HG03196 (cell line): ENCODE measurements at regions not wholly inside any gene's neighbourhood (a gene's known extent, or its start where the extent isn't known, plus 50 kb on each side); places are given as distances from the start of the nearest gene placed in this dataset.
A peak's percentile ranks its signal among the peaks of the same experiment; 100 is the strongest.

Experiments
- ATAC-seq: cut with Tn5 transposase; IDR thresholded peaks from one replicate; pipeline ENCODE4 v1.9.1; 2021; ENCODE audit not compliant: unreplicated experiment

- no peak for ATAC-seq
Observed at GRCh38 chr2:224325941-224326340, 76.0 kb downstream of the FAM124B start.

- no peak for ATAC-seq
Observed at GRCh38 chr2:224324604-224325003, 77.3 kb downstream of the FAM124B start.

- no peak for ATAC-seq
Observed at GRCh38 chr2:224320660-224321059, 81.2 kb downstream of the FAM124B start.

GRCh38 chr2:224319750-224320149, 82.2 kb downstream of the FAM124B start:
- ATAC-seq = no peak

- no peak for ATAC-seq
Observed at GRCh38 chr2:224312741-224313140, 89.2 kb downstream of the FAM124B start.

GRCh38 chr2:224310943-224311625, 90.8 kb downstream of the FAM124B start:
- ATAC-seq = no peak

- ATAC-seq = no peak
Observed at GRCh38 chr2:224309176-224309575, 92.7 kb downstream of the FAM124B start.

GRCh38 chr2:224308272-224308911, 93.5 kb downstream of the FAM124B start:
- peak; percentile 83 for ATAC-seq

GRCh38 chr2:224302952-224303351, 99.0 kb downstream of the FAM124B start:
- ATAC-seq = no peak

GRCh38 chr2:224293976-224294375, 107.9 kb downstream of the FAM124B start:
- no peak for ATAC-seq

- ATAC-seq = no peak
Observed at GRCh38 chr2:224287531-224287930, 114.4 kb downstream of the FAM124B start.

GRCh38 chr2:224286923-224287322, 115.0 kb downstream of the FAM124B start:
- ATAC-seq = no peak

- no peak for ATAC-seq
Observed at GRCh38 chr2:224284134-224284946, 117.6 kb downstream of the FAM124B start.

- ATAC-seq = no peak
Observed at GRCh38 chr2:224283466-224283965, 118.4 kb downstream of the FAM124B start.

- no peak for ATAC-seq
Observed at GRCh38 chr2:224281374-224281773, 120.5 kb downstream of the FAM124B start.

GRCh38 chr2:224278531-224278930, 123.4 kb downstream of the FAM124B start:
- ATAC-seq = no peak

GRCh38 chr2:224276251-224276650, 125.7 kb downstream of the FAM124B start:
- ATAC-seq = no peak

GRCh38 chr2:224272237-224272910, 129.5 kb downstream of the FAM124B start:
- ATAC-seq = no peak

GRCh38 chr2:224271617-224272236, 130.2 kb downstream of the FAM124B start:
- no peak for ATAC-seq

- no peak for ATAC-seq
Observed at GRCh38 chr2:224268441-224268840, 133.5 kb downstream of the FAM124B start.

GRCh38 chr2:224264259-224264658, 137.6 kb downstream of the FAM124B start:
- ATAC-seq = no peak
